DND-41 (cell line): ENCODE measurements at regions not wholly inside any gene's neighbourhood (a gene's known extent, or its start where the extent isn't known, plus 50 kb on each side); places are given as distances from the start of the nearest gene placed in this dataset.

Experiments used
- ATAC-seq: fragments of 200-7000 bp; cut with Tn5 transposase; 3 replicates; pipeline ENCODE4 v1.9.1; 2021; ENCODE audit warnings: low read depth; ENCODE audit not compliant: insufficient read depth
- DNase-seq: peaks from one replicate; pipeline ENCODE4 v3.0.0-alpha.2; 2020
- H2AFZ ChIP-seq: 2 replicates; pipeline ENCODE4 v1.6.0; 2012; ENCODE audit warnings: low read depth, low read length
- H3K27ac ChIP-seq: 2 replicates; pipeline ENCODE4 v1.5.1; 2012; ENCODE audit warnings: low read length, inconsistent platforms
- H3K27me3 ChIP-seq: fragments of 200-600 bp; sonication (generic); 2 replicates; pipeline ENCODE4 v1.6.0; 2012; ENCODE audit warnings: low read length, mild to moderate bottlenecking, inconsistent platforms; ENCODE audit not compliant: insufficient read depth, poor library complexity
- H3K36me3 ChIP-seq: 2 replicates; pipeline ENCODE4 v1.5.1; 2012; ENCODE audit warnings: low read length, inconsistent platforms; ENCODE audit not compliant: insufficient read depth
- H3K4me1 ChIP-seq: 2 replicates; pipeline ENCODE4 v1.5.1; 2012; ENCODE audit warnings: mild to moderate bottlenecking, low read length; ENCODE audit not compliant: insufficient read depth
- H3K4me2 ChIP-seq: 2 replicates; pipeline ENCODE4 v1.6.0; 2012; ENCODE audit warnings: mild to moderate bottlenecking, moderate library complexity, low read length, inconsistent platforms; ENCODE audit not compliant: insufficient read depth
- H3K4me3 ChIP-seq, 2 experiments: fragments of 200-600 bp in 1 of 2; shearing (Covaris generic) in 1 of 2; 2 replicates each; pipeline ENCODE4 v1.5.1; 2012 to 2016; ENCODE audit warnings: inconsistent platforms in 2 of 2, low read length in 2 of 2, mild to moderate bottlenecking in 2 of 2, low read depth in 1 of 2, moderate library complexity in 1 of 2
- H3K79me2 ChIP-seq: 2 replicates; pipeline ENCODE4 v1.6.0; 2012; ENCODE audit warnings: low read length, inconsistent platforms; ENCODE audit not compliant: insufficient read depth
- H3K9ac ChIP-seq: 2 replicates; pipeline ENCODE4 v1.6.0; 2012; ENCODE audit warnings: low read depth, mild to moderate bottlenecking, inconsistent platforms, low read length, moderate library complexity
- H3K9me3 ChIP-seq: 2 replicates; pipeline ENCODE4 v1.5.1; 2012; ENCODE audit warnings: low read length, moderate library complexity, mild to moderate bottlenecking, inconsistent platforms; ENCODE audit not compliant: insufficient read depth, severe bottlenecking
- H4K20me1 ChIP-seq: 2 replicates; pipeline ENCODE4 v1.6.0; 2012; ENCODE audit warnings: low read length; ENCODE audit not compliant: insufficient read depth
- CTCF ChIP-seq: IDR thresholded peaks from 2 replicates; pipeline ENCODE4 v1.5.1; 2012; ENCODE audit warnings: borderline replicate concordance, low read length, moderate library complexity, mild to moderate bottlenecking; ENCODE audit not compliant: poor library complexity, severe bottlenecking; ENCODE audit errors: extremely low read depth
- EZH2 ChIP-seq: IDR thresholded peaks from 3 replicates; pipeline ENCODE4 v1.6.1; 2012; ENCODE audit warnings: borderline replicate concordance, low read depth, mild to moderate bottlenecking, moderate library complexity, low read length, inconsistent platforms; ENCODE audit not compliant: severe bottlenecking

DNA sequence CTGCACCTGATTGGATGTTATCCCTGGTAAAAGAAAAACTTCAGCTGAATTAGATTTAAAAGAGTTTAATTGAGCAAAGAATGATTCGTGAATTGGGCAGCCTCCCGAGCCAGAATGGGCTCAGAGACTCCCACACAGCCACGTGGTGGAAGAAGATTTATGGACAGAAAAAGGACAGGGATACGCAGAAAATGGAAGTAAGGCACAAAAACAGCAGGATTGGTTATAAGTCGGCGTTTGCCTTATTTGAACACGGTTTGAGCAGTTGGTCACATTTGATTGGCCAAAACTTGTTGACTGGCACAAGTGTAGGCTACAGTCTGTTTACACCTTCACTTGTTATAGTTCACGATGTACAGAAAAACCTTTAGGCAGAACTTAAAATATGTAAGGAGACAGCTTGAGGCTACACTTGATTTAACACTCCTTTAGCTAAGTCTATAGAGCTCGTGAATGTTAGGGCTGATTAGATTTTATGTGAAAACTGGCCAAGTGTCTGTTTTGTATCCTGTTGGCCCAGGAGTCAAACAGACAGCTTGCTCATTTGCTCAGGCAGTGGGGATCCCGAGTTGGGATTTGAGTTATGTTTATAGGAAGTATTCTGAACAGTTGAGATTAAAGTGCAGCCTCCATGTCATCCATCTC lies 119.5 kb upstream of the SHISA6 start:
- H2AFZ ChIP-seq = no peak overlapping the region
- DNase-seq = no peak
- no peak for ATAC-seq
- no peak overlapping the region for H3K9ac ChIP-seq
- H3K27me3 ChIP-seq = peaks cover 2% of the 10 kb centered on the region
- no peaks in the 10 kb centered on the region for H3K36me3 ChIP-seq
- TF ChIP-seq EZH2 (no peak), CTCF (no peak)
- no peak overlapping the region for H3K4me2 ChIP-seq
- H3K4me1 ChIP-seq = no peaks in the 10 kb centered on the region
- H3K79me2 ChIP-seq = no peaks in the 10 kb centered on the region
- no peaks in the 10 kb centered on the region for H3K9me3 ChIP-seq
- no peak overlapping the region for H3K27ac ChIP-seq
- H3K4me3 ChIP-seq = no peak overlapping the region
- H4K20me1 ChIP-seq = no peaks in the 10 kb centered on the region

GRCh38 chr17:11109106-11109505 lies 131.9 kb upstream of the SHISA6 start:
- Histone ChIP-seq H3K79me2 (no peaks in the 10 kb centered on the region), H4K20me1 (no peaks in the 10 kb centered on the region), H2AFZ (no peak overlapping the region), H3K9ac (no peak overlapping the region), H3K9me3 (no peaks in the 10 kb centered on the region), H3K4me1 (no peaks in the 10 kb centered on the region), H3K4me3 (no peak overlapping the region), H3K4me2 (no peak overlapping the region), H3K27me3 (no peaks in the 10 kb centered on the region), H3K27ac (no peak overlapping the region), H3K36me3 (no peaks in the 10 kb centered on the region)
- TF ChIP-seq CTCF = no peak
- no peak for TF ChIP-seq EZH2
- ATAC-seq (no peak), DNase-seq (no peak)

DNA sequence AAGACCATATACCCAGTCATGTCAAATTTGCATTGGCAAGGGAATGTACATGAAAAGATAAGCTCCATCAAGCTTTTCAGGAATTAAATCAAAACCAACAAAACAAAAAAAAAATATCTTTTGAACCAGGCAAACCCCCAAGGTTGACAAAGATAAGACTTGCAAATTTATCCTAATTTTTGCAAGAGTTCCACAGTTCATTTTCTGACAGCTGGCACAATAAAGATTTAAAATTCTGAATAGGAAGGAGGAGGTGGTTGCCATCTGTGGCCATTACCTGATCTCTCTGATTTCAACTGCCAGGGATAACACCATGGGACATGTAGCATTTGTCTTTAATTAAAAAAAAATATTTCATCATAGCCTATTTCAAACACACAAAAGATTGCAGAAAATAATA lies 135.9 kb upstream of the SHISA6 start:
- H3K79me2 ChIP-seq = no peaks in the 10 kb centered on the region
- ATAC-seq (no peak), DNase-seq (no peak)
- TF ChIP-seq CTCF (no peak), EZH2 (no peak)
- H3K4me3 ChIP-seq = no peak overlapping the region
- H3K36me3 ChIP-seq = no peaks in the 10 kb centered on the region
- H3K9me3 ChIP-seq = no peaks in the 10 kb centered on the region
- no peak overlapping the region for H2AFZ ChIP-seq
- no peak overlapping the region for H3K9ac ChIP-seq
- no peaks in the 10 kb centered on the region for H3K4me1 ChIP-seq
- H3K27me3 ChIP-seq = no peaks in the 10 kb centered on the region
- H3K27ac ChIP-seq = no peak overlapping the region
- no peak overlapping the region for H3K4me2 ChIP-seq
- no peaks in the 10 kb centered on the region for H4K20me1 ChIP-seq
